ENCODE measurements at regions not wholly inside any gene's neighbourhood (a gene's known extent, or its start where the extent isn't known, plus 50 kb on each side); places are given as distances from the start of the nearest gene placed in this dataset.

DNA sequence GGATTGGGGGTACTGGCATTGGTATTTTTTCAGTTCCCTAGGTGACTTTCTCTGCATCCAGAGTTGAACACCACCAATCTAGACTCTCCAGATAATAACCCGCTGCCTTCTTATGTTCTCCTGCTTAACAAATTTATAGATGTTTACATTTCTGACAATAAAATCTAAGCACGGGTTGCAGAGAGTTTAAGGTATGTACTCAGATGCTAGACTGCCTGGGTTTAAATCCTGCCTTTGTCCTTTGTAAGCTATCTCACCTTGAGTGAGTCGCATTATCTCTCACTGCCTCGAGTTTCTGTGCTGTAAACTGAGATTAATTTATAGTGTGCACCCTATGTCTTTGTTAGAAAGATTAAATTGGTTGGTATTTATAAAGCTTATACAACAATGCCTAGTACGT lies 131.4 kb upstream of the ARGLU1 start:
- DNase-seq (ENCODE audit: low read depth in 2 of 2, low spot score in 1 of 2): no peak

DNA sequence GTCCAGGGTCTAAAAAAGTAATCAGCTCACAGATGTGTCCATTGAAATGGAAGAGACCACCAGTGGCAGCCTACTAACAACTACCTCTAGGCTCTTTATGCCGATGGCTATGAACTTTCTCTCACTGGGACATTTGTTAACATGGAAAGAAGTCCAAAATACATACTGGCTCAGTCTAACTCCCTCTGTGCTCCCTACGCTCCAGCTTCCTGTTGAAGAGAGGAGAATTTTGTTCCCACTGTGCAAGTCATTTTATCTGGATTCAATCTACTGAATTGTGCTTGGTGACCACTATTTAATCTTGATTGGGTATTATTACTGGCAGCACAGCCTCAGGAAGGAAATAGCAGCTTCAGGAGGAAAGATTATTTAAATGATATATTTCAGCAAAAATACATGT lies 128.8 kb upstream of the ARGLU1 start:
- no peak for DNase-seq (ENCODE audit: low read depth in 2 of 2, low spot score in 1 of 2)

DNA sequence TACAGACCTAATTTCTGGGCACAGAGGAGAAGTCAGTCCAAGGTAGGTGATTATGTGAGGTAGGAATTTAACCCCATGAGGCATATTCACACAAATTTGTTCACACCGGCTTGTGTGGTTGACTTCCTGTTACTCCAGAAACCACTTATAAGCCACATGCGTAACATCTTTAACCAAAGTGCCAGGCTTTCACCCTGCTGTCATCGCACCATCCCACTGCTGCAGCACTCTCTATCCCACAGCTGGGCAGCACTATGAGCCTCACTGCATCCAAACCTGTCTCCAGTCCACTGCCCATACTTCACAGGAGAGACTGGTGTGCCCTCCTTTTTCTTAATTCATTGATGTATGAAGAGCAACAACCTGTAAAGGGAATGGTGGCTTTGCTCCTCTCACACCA lies 128.2 kb upstream of the ARGLU1 start:
- no peak for DNase-seq (ENCODE audit: low read depth in 2 of 2, low spot score in 1 of 2)

DNA sequence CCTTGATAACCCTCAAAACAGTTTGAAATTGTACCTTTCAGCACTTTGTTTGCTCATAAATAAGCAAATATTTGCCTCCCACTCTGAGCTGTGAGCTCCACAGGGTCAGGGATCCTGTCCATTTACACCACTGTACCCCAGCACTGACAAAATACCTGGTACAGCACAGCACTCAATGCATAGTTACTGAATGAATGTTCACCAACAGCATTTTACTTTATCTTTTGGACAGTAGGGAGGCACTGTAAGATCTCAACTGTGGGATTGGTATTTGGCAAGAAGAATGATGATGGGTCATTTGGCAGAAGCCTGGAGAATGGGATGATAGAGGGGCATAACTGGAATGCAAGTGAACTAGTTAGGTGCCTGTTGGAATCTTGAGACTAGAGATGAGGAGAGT lies 127.2 kb upstream of the ARGLU1 start:
- DNase-seq (ENCODE audit: low read depth in 2 of 2, low spot score in 1 of 2): no peak

DNA sequence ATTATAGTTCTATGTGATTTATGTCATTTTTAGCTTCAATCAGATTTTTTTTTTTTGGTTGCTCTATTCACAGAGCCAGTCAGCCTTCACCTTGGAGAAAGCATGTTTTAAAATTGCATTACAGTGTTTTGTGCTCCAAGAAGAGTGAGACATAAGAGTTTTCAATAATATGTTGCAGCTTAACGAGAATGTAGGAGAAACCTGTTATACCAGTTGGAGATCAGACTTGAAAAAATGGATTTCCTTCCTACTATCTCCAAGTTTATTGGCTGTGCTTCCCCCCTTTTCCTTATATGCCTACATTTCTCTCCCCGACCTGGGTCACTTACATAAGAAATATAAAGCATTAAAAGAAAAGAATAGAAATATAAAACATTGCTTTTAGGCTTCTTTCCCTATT lies 123.9 kb upstream of the ARGLU1 start:
- DNase-seq (ENCODE audit: low read depth in 2 of 2, low spot score in 1 of 2): no peak

DNA sequence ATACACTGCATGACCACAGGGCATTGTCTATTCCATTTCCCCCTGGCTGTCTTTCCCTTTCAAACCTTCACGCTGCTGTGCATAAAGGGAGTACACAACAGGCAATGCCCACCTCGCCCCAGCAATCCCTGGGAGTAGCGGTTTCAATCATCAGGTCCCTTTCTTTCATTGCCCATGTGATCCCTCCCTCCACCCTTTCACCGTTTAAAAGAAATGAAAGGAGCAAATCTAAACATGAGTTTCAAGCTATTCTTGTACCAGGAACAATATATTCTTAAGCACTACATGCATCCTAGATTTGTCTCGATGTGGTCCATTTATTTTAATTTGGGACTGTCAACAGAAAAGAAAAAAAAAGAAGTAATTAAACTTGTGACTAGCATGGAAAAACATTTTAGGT lies 123.4 kb upstream of the ARGLU1 start:
- no peak for DNase-seq (ENCODE audit: low read depth in 2 of 2, low spot score in 1 of 2)

DNA sequence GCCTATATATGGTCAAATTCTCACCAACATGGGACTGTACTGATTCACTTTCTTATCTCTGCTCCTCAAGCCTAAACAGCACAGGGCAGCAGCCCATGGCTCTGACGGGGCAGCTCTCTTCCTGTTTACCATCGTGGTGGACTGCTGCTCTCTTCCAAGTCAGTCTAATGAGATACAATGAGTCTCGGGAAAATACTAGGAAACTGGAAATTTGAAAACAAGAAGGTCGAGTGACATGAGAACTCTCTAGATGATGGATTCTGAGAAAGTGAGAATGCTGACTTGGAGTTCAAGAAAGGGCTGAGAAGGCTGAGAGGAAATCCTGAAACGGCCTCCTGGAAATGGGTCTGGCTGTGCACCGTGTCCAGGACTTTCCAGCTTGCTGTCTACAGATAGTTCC lies 122.8 kb upstream of the ARGLU1 start:
- no peak for DNase-seq (ENCODE audit: low read depth in 2 of 2, low spot score in 1 of 2)

DNA sequence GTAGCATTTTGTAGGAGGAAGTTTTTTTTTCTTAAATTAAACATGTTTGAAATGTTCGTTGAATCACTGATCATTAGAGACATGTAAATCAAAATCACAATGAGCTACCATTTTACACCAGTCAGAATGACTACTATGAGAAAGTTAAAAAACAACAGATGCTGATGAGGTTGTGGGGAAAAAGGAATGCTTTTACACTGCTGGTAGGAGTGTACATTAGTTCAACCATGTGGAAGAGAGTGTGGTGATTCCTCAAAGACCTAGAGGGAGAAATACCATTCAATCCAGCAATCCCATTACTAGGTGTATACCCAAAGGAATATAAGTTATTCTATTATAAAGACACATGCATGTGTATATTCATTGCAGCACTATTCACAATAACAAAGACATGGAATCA lies 122.0 kb upstream of the ARGLU1 start:
- no peak for DNase-seq (ENCODE audit: low read depth in 2 of 2, low spot score in 1 of 2)

DNA sequence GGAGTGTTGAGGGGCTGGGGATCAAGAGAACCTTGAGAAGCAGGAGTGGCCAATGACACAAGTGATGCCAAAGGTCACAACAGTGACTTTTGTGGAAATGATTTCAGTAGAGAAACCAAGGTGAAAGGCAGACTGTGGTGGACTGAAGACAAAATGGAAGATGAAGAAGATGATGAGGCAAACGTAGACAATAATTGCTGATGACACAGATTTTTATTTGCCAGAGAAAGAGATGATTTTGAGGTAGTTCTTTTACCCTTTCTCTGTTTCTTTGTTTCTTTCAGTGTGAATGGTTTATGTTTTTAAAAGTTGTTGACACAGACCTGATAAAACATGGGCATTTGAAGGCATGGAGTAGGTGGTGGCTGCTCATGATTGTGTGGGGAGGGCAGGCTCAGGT lies 121.0 kb upstream of the ARGLU1 start:
- no peak for DNase-seq (ENCODE audit: low read depth in 2 of 2, low spot score in 1 of 2)

DNA sequence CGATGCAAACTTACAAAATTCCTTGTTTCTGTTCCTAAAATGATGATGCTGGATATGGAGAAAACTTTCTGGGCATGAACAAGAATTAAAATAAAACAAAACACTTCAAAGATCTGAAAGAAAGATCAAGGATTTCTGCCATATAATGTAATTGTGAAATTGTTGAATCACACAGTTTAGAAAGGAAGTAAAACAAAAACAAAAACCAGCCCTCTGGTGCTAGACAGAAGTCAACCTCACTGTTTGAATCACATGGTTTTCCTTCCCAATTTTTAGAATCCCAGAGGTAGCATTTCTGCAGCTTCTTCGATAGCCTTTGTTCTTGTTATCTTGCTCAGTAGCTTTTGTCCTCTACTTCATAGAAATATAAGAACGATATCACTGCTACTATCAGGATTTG lies 118.2 kb upstream of the ARGLU1 start:
- DNase-seq (ENCODE audit: low read depth in 2 of 2, low spot score in 1 of 2): no peak

DNA sequence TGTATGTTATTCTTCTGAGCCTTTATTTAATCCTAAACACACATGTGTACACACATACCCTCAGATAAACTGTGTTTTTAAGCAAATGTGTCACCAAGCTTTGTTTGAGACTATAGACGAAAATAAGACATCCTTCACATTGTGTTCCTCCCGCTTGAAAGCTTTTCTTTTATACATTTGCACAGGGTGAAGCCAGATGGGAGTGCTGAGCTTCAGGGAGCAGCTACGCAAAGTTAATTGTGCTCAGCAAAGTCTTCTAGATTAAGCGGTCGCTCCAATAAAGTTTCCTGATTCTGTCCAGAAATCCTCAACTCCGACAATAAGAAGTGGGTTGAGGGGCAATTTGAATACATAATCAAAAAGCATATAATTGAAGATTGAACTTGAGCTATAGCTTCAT lies 117.2 kb upstream of the ARGLU1 start:
- no peak for DNase-seq (ENCODE audit: low read depth in 2 of 2, low spot score in 1 of 2)

DNA sequence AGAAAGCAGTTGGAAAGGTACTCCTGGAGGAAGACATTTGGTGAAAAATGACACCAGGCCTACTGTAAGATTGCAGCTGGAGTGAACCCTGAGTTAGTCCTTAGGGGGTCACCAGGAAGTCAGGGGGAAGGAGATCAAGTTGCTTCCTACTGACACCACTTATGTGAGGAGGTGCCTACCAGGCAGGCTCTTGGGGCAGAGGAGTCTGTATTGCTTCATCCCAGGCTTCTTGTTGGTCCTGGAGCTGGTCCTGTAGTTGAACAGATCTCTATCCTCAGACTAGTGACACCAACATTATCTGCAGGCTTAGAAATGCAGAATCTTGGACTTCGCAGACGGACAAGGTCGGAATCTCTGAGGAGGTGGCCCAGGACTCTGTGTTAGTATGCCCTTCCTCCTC lies 116.0 kb upstream of the ARGLU1 start:
- DNase-seq (ENCODE audit: low read depth in 2 of 2, low spot score in 1 of 2): no peak

DNA sequence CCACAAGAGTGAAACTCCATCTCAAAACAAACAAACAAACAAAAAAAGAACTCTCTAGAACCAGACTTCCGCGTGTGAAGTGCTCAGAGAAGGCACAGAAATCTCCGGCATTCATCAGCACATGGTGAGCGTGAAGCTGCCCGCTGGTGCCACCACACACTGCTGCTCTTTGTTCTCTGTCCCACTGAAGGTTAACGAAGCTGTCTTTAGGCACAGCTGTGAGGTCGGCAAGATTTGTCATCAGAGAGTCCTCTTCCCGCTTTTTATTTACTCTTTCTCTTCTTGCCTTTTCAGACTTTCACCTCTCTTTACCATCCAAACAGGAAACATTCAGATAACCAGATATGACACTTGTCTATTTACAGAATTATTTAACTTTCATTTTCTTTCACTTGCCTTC lies 115.2 kb upstream of the ARGLU1 start:
- DNase-seq (ENCODE audit: low read depth in 2 of 2, low spot score in 1 of 2): no peak

DNA sequence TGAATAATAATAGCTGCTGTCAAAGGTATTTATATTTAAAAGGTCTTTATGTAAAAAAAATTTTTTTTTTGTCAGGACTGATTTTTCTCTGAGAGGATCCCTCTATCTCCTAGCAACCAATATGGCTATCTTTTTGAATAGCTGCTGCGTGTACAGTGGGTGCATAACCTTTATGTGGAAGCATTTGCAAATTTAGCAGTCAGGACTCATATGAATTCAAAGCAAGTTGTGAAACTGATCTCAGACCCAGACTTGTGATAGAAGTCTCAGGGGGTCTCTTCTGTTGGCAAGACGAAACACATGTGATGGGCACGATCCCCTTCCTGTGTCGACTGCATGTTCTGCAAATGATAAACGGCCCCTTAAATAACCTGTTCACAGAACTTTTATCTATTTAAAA lies 114.1 kb upstream of the ARGLU1 start:
- DNase-seq (ENCODE audit: low read depth in 2 of 2, low spot score in 1 of 2): no peak

DNA sequence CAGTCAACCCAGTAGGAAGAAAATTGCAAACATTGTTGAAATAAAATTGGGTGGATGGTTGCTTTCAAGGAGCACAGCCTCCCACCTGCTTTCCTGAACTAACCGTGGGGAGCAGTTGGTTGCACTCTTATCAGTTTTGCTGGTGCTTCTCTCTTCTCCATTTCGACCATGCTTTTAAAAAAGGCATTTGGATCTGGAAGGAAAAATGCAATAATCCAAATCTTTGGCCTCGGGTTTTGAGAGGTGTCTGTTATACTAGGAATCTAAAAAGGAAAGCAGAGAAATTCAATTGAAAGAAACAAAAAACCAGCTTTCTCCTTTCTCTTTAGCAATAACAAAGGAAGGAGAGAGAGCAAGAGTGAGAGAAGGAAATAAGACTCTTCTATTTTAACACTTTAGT lies 113.6 kb upstream of the ARGLU1 start:
- no peak for DNase-seq (ENCODE audit: low read depth in 2 of 2, low spot score in 1 of 2)

DNA sequence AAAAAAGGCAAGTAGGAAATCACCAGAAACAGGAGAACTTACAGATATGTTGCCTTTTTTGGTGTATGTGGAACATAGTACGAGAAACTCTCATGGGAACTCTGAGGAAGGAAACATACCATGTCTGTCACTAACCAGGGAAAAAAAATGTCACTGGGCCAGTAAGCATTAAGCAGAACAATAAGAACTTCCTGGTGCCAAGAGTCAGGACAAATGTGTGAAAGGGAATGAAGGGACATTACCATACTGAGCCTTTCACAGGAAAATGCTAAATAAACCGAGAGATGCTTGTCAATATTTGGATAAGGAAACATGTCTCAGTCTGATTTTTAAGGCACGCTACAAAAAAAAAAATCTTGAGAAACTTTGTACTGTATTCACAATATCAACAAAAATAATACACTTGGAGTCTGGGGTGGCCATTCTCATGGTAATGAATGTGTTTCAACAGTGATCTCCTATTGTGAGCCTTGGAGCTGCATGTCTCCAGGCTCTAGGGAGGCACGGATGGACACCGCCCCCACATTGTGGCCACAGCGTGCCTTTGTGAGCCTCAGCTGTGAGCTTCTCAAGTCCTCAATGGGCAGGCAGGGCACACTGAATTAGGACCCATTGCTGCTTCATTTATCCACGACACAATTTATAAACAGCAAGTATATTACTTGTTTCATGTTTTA lies 113.0 kb upstream of the ARGLU1 start:
- DNase-seq (ENCODE audit: low read depth in 2 of 2, low spot score in 1 of 2): no peak

DNA sequence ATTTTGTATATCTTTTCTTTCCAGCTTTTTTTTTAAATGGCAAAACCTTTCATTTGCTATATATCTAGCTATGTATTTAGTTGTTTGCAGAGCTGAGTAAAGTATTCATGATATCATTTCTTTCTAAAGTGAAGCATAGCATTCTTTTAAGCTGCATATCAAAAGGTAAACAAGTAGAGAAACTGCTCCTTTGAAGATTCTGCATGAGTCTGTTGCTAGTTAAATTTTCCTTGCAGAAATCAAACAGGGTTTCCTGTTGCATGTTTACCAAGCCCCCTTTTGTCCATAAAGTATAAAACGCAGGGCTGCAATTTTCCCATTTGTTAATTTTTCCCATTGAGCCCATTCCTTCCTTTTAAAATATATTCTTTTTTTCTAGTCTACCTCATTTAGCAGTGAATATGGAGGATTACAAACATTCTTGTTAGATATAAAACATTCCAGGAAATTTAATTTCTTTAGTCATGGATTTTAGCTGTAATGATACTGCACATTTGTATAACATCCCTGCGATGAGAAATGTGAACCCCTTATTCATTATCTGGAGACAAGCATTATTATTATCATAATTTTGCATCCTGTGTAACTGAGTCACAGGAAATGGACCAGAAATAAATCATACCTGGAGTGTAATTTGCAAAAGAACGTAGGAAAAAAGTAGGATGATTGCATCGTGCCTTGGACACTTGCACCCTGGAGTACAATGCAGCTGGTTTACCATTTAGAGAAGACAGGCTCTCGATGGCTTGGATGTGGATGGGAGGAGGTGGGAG lies 110.9 kb upstream of the ARGLU1 start:
- DNase-seq (ENCODE audit: low read depth in 2 of 2, low spot score in 1 of 2): no peak

DNA sequence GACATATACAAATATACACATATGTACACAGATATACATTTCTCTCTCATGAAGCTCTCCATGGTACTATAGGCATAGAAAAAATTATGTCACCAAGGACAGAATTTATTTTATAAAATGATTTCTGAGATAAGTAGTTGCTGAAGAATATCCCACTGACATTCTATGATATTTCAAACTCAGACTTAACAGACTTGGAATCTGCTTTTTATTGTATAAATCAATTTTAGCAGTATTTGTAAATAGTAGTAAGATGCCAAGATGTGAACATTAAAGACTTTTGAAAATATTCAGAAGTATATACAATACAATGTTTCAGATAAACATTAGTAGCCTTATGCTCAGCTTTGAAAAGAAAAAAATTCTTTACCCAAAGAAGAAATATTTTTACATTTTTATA lies 107.4 kb upstream of the ARGLU1 start:
- DNase-seq (ENCODE audit: low read depth in 2 of 2, low spot score in 1 of 2): no peak

DNA sequence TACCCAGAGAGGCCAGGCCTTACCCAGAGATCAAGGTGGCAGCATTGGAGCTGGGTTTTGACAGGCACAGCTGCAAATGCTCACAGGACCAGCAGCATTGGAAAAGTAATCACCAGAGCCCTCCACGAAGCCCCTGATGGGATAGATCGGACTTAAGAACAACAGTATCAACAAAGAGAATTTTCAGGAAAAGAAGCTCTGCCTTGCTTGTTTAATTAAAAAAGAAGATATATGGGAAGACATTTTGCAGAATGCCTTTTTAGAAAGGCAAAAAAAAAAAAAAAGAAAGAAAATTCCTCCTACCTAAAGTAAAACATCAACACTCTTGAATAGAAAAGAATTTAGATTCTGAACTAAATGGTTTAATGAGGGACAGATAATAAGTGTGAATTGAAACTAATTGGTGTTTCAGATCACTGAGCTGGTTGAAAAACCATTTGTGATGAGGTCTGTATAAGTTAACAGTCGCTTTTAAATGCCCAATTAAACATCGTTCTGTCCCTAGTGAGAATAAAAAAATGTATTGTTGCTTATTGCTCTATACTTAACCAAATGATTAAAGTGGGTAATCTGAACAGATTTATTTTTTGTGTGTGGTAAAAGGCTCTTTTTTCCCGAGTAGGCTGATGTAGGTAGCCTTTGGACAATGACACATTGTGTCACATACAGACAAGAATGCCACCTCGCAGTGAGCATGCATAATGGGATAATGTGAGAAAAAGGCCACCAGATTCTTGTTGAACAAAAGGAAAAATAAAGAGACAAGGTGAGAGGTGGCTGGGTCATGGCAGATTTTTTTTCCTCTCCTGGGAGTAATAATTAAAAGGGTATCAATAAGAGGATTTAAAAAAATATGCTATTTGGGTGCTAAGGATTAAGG lies 93.0 kb upstream of the ARGLU1 start:
- no peak for DNase-seq (ENCODE audit: low read depth in 2 of 2, low spot score in 1 of 2)

DNA sequence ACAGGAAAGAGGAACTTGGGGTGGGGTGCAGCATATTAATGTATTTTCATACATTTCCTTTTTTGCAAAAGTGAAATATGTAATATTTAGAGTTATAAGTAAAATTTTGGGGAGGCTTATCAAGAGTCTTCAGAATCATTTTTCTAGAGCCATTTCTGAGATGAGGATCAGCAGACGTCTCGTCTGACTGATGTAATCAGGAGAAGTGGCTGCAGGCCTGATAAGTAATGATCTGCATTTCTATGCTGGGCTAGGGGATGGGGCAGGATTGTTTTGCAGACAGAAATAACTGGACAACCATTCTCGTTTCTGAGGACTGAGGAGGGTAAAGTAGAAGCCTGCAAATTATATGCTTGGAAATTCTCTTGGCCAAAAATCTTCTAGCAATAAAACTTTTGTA lies 89.2 kb upstream of the ARGLU1 start:
- no peak for DNase-seq (ENCODE audit: low read depth in 2 of 2, low spot score in 1 of 2)

DNA sequence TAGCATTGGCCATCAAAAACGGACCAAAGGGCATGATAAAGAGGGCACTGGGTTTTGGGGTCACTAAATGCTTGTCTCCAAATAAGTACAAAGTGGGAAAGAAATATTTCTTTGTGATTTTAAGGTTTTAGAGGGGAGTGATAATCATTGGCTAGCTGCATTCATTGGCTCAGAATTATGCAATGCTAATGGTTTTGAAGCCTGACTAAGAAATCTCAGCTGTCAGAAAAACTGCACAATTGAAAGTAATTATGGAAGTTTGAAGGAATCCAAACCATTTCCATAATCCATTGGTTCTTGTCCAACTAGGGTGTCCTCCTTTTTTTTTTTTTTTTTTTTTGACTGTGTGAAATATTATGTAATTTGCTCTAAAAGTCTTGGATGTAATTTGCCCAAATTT lies 88.2 kb upstream of the ARGLU1 start:
- no peak for DNase-seq (ENCODE audit: low read depth in 2 of 2, low spot score in 1 of 2)

DNA sequence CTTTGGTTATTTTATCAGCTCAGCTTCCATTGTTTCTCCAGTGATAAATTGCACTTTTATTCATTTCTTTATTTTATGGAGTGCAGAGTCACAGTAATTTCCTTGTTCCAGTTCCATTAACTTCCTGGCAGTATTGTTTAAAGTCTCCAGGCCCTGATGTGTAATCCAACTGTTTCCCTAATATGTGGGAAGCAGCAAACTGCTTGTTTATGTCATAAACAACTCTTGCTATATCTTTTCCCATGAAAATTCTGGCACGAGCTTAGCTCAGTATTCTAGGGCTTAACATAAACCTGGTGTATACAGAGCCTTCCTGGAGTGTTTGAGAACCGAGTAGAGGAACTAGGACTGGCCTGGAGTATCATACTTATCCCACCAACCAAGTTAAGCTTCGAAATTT lies 83.5 kb upstream of the ARGLU1 start:
- DNase-seq (ENCODE audit: low read depth in 2 of 2, low spot score in 1 of 2): no peak
